ENCODE measurements at regions not wholly inside any gene's neighbourhood (a gene's known extent, or its start where the extent isn't known, plus 50 kb on each side); places are given as distances from the start of the nearest gene placed in this dataset.
"Not testable (repeated sequence)": the region's sequence is repeated elsewhere in the genome, so short reads cannot be mapped to it uniquely, and the experiment has no call there.

DNA sequence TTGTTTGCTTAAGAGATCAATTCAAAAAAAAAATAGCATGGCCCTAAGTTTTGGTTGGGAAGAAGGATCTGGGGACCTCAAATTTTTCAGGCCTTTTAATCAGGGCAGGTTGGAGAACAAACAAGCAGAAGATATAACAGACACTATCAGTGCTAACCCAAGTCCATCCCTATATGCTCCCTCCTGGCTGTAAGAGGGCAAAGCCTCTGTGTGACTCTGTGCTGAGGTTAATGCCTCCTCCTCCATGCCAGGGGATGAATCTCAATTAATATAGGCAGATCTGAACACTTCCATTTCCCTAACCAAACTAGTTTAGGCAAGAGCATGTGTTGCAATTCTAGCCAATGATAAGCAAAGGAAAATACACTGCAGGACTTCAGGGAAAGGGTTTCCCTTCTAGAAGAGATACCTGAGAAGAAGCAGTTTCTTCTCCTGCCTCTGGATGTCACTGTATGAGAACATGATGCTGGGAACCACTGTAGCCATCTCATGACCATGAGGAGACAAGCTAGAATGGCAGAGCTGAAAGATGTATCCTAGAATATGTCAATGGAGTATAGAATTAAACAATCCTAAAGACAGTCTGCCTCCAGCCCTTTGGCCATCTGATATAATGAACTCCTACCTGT, 76.0 kb downstream of the CHD9NB start:
- no peak for DNase-seq

DNA sequence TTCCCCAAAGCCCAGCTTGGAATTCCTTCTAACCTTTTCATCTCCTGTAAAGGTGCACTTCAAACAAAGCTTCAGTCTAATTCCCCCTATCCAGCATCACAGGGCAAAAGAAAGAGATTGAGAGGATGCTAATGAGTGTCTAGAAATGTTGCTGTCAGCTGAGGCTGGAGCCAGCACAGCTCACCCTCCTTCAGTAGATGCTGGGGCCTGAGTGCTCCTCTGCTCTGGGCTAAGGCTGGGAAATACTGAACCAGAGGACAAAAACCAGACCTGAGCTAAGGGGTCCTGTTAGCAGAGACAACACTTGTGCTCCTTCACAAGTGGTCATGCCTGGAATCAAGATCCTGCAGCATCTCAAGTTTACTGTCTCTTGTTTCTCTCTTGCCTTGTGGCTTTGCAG, 85.0 kb downstream of the CHD9NB start:
- no peak for DNase-seq

GRCh38 chr16:52964290-52964689, 88.4 kb downstream of the CHD9NB start:
- no peak for DNase-seq

GRCh38 chr16:52963855-52964242, 88.8 kb downstream of the CHD9NB start:
- DNase-seq: no peak

GRCh38 chr16:52963212-52963854, 89.4 kb downstream of the CHD9NB start:
- no peak for DNase-seq

GRCh38 chr16:52958951-52959350, 93.7 kb downstream of the CHD9NB start:
- DNase-seq: no peak

GRCh38 chr16:52957199-52957598, 95.5 kb downstream of the CHD9NB start:
- no peak for DNase-seq

DNA sequence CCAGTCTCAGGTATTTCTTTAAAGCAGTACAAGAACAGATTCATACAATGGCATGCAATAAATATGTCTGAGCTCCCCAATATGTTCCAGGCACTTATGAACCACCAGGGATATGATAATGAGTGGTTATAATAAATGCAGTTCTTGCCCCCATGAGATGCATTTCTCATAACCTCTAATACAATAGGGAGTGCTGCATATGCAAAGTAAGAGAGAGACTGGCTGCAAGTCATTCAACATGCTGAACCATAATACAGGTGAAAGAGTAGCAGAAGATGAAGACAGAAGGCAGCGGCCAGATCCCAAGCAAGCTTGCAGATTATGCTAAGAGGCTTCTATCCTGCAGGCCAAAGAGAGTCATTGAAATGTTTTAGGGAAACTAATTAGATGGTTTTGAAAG, 96.7 kb downstream of the CHD9NB start:
- DNase-seq: no peak

DNA sequence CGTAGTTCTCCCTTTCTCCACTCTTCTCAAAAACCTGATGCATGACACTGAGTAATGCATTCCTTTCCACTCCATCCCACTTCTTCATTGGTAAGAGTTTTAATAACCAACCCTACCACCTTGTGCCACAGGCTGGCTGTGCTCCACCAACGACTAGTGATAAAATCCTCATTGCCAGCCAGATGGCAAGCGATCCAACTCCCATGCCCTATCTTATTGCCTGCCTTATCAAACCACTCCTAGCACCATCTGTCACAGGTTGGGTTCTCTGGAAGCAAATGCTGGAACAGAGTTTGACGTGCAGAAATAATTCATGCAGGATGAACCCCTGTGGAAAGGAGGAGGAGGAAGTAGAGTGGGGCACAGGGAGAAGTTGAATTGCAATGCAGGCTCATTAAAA, 99.5 kb downstream of the CHD9NB start:
- DNase-seq: peak; percentile 76

GRCh38 chr16:52948946-52949345, 103.8 kb downstream of the CHD9NB start:
- DNase-seq: no peak

- no peak for DNase-seq
Observed at GRCh38 chr16:52932321-52932720, 120.4 kb downstream of the CHD9NB start.

DNA sequence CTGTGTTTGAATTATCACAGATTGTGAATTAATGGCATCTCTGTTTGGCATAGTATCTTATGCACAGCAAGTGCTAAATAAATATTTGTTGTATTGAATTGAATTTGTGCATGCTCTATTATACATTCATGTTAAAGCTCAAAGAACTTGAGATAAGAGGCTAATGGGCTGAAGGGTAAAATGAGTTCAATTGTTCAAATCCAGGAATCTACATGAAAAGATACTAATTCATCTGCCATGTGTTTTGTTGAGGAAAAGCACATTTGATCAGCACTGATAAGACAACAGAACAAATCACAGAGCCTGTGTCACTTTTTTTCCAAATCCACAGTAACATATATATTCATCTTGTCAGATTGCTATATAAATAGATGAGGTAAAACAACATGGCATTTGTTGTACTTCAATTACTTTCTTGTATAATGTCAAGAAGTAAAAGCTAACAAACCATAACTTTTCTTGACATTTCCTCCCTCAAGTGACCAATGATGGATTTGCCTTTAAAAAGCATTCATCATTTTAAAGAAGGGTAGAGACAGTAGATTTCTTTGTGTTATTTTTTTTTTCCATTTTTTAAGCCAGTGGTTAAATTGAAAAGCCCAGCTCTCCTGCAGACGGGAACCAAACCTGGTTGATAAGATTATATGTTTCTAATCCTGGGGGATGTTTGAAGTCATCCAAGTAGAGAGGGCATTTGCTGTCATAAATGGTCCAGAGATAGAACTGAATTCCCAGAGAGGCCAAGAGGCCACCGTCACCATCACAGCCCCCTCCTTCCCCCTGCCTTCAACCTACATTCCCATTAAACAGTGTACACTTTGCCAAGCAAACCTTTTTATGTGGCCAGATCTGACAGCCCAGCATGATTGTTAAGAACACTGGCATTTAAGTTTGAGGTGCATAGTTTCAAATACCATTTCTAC, 123.0 kb downstream of the CHD9NB start:
- DNase-seq: no peak

DNA sequence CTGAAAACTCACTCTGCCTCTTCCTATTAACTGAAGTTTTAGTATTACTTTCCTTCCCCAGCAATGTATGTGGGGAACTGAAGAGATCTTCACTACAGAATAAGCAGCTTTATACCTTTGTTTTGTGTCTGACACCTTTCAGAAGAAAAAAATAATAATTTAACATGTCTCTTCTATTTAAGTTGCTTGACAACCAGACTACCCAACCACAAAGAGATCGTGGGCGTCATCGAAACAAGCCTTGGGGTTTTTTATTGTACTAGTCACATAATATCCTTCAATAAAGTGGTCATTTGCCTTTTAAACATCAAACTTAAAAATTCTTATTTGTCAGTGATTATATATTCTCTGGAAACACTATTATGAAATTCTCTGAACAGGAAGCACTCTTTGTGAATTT, 123.7 kb downstream of the CHD9NB start:
- DNase-seq: no peak

DNA sequence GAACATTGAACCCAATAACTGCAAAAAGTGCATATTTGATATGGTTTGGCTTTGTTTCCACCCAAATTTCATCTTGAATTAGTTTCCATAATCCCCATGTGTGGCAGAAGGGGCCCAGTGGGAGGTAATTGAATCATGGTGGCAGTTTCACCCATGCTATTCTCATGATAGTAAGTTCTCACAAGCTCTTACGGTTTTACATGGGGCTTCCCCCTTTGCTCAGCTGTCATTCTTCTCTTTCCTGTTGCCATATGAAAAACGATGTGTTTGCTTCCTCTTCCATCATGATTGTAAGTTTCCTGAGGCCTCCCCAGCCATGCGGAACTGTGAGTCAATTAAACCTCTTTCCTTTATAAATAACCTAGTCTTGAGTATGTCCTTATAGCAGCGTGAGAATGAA, 127.6 kb downstream of the CHD9NB start:
- DNase-seq: no peak

GRCh38 chr16:52924162-52924561, 128.5 kb downstream of the CHD9NB start:
- DNase-seq: no peak

- no peak for DNase-seq
Observed at GRCh38 chr16:52921104-52921503, 131.6 kb downstream of the CHD9NB start.

DNA sequence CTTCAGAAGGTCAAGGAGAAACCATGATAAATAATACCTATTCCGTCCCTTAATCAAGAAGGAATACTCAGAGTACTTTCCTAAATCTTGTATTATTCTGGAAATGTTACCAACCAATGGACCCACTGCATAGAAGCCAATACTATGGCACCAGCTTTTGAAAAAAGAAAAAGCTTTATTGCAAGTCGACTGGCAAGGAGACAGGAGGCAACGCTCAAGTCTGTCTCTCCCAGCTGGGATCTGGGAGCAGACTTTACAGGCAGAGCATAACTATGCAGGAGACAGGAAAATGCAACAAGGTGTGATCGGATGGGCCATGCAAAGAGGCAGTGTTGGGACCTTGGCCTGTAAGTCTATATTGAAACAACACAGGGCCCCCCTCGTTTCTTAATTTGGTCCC, 132.4 kb downstream of the CHD9NB start:
- DNase-seq: no peak

- DNase-seq: peak; percentile 92
Observed at GRCh38 chr16:52914428-52914827, 138.3 kb downstream of the CHD9NB start.

GRCh38 chr16:52912565-52913173, 140.0 kb downstream of the CHD9NB start:
- DNase-seq: peak; percentile 37

DNA sequence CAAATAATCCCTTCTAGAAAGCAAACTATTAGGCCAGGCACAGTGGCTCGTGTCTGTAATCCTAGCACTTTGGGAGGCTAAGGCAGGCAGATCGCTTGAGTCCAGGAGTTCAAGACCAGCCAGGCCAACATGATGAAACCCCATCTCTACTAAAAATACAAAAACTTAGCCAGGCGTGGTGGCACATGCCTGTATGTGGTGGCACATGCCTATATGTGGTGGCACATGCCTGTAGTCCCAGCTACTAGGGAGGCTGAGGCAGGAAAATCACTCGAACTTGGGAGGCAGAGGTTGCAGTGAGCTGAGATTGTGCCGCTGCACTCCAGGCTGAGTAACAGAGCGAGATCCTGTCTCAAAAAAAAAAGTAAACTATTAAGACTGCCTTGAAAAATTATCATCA, 144.6 kb downstream of the CHD9NB start:
- not testable (repeated sequence) for DNase-seq

GRCh38 chr16:52906281-52906680, 146.4 kb downstream of the CHD9NB start:
- no peak for DNase-seq

DNA sequence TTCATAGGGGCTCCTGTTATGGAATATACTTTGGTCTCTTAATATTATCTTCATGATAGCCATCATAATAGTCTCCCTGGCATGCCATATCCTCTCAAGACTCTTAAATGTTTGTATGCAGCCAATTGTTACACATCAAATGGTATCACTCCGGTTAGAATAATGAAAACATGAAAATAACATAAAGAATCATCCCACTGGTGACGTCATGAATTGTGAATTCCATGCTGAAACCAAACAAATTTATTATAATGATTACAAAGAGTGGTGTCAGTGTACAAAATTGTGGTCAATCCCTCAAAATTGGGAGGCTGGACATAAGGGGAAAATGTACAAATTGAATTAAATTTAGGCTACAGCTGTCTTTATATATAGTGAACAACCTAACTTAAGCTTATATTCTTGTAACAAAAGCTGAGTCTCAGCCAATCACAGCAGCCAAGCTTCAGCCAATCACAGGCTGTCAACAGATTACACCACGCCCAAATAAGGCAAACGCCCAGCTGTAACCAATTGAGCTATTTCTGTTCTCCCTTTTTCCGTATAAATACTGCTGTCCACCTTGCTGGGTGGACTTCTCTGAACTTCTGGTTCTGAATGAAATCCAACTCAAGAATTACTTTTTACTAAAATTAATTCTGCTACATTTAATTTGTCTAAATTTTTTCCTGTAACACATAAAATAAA, 156.1 kb downstream of the CHD9NB start:
- no peak for DNase-seq

- DNase-seq: no peak
Observed at GRCh38 chr16:52874042-52874441, 178.7 kb downstream of the CHD9NB start.
